ENCODE measurements at regions not wholly inside any gene's neighbourhood (a gene's known extent, or its start where the extent isn't known, plus 50 kb on each side); places are given as distances from the start of the nearest gene placed in this dataset.

- TF ChIP-seq CTCF (optimal IDR thresholded peaks at IDR 0.05 in 1 of 3, IDR thresholded peaks at IDR 0.05 in 1 of 3, conservative IDR thresholded peaks at IDR 0.05 in 1 of 3; ENCODE audit: extremely low read depth in 1 of 3, insufficient read depth in 2 of 3, low read length in 3 of 3) (no peak), EZH2 (IDR thresholded peaks at IDR 0.05; ENCODE audit: low read length) (no peak)
Measured at GRCh38 chr6:156471000-156471399, 306.2 kb upstream of the ARID1B start.

All from keratinocyte (primary cell).